GM06990 (cell line): ENCODE measurements at regions not wholly inside any gene's neighbourhood (a gene's known extent, or its start where the extent isn't known, plus 50 kb on each side); places are given as distances from the start of the nearest gene placed in this dataset.

ENCODE experiments used
- DNase-seq: peaks from one replicate; pipeline ENCODE4 v3.0.0-alpha.2; 2011; ENCODE audit not compliant: insufficient read length; ENCODE audit errors: extremely low read depth
- H3K27me3 ChIP-seq: replicated peaks from 2 replicates; pipeline ENCODE4 v1.6.0; 2011; ENCODE audit warnings: low read length; ENCODE audit not compliant: control insufficient read depth, insufficient read depth
- H3K36me3 ChIP-seq: 2 replicates; pipeline ENCODE4 v1.5.1; 2011; ENCODE audit warnings: low read length; ENCODE audit not compliant: control insufficient read depth, insufficient read depth
- H3K4me3 ChIP-seq: replicated peaks from 2 replicates; pipeline ENCODE4 v1.5.1; 2011; ENCODE audit warnings: low read depth, mild to moderate bottlenecking, control low read depth, low read length
- TF ChIP-seq, protein P1 (sequence below): IDR thresholded peaks from 2 replicates; pipeline ENCODE4 v1.5.1; 2011; ENCODE audit warnings: low read length, control low read depth, mild to moderate bottlenecking, inconsistent platforms; ENCODE audit not compliant: insufficient read depth, poor library complexity, severe bottlenecking

DNA sequence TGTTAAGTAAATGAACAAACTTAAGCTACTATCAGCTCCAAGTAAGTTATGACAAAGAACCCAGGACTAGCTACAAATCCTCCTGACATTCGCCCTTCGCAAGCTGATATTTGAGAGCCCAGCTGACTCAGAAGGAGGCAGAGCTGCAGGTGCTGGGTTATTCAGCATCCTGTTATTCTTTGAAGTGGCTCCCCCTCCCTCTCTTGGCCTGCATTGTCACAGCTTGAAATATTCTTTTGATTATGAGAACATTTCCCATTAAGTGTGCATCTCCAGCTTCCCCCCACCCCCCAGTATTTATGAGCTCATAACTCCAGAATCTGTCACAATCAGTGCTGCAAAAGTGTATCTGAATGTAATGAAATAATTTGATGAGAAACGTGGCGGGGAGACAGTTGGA lies 78.8 kb upstream of the RALY start:
- no peak overlapping the region for H3K4me3 ChIP-seq
- no peaks in the 10 kb centered on the region for H3K36me3 ChIP-seq
- TF ChIP-seq, protein P1, sequence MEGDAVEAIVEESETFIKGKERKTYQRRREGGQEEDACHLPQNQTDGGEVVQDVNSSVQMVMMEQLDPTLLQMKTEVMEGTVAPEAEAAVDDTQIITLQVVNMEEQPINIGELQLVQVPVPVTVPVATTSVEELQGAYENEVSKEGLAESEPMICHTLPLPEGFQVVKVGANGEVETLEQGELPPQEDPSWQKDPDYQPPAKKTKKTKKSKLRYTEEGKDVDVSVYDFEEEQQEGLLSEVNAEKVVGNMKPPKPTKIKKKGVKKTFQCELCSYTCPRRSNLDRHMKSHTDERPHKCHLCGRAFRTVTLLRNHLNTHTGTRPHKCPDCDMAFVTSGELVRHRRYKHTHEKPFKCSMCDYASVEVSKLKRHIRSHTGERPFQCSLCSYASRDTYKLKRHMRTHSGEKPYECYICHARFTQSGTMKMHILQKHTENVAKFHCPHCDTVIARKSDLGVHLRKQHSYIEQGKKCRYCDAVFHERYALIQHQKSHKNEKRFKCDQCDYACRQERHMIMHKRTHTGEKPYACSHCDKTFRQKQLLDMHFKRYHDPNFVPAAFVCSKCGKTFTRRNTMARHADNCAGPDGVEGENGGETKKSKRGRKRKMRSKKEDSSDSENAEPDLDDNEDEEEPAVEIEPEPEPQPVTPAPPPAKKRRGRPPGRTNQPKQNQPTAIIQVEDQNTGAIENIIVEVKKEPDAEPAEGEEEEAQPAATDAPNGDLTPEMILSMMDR, result peak; percentile 26
- no peak for DNase-seq
- no peaks in the 10 kb centered on the region for H3K27me3 ChIP-seq

GRCh38 chr20:33915726-33916331 lies 77.9 kb upstream of the RALY start:
- H3K27me3 ChIP-seq, result no peaks in the 10 kb centered on the region
- no peaks in the 10 kb centered on the region for H3K36me3 ChIP-seq
- DNase-seq, result no peak
- H3K4me3 ChIP-seq, result no peak overlapping the region
- TF ChIP-seq, protein P1, result peak; percentile 84

- DNase-seq, result no peak
- no peak overlapping the region for H3K4me3 ChIP-seq
- no peaks in the 10 kb centered on the region for H3K27me3 ChIP-seq
- TF ChIP-seq, protein P1, result no peak
- no peaks in the 10 kb centered on the region for H3K36me3 ChIP-seq
These were observed 76.9 kb upstream of the RALY start for GRCh38 chr20:33916768-33917167.

DNA sequence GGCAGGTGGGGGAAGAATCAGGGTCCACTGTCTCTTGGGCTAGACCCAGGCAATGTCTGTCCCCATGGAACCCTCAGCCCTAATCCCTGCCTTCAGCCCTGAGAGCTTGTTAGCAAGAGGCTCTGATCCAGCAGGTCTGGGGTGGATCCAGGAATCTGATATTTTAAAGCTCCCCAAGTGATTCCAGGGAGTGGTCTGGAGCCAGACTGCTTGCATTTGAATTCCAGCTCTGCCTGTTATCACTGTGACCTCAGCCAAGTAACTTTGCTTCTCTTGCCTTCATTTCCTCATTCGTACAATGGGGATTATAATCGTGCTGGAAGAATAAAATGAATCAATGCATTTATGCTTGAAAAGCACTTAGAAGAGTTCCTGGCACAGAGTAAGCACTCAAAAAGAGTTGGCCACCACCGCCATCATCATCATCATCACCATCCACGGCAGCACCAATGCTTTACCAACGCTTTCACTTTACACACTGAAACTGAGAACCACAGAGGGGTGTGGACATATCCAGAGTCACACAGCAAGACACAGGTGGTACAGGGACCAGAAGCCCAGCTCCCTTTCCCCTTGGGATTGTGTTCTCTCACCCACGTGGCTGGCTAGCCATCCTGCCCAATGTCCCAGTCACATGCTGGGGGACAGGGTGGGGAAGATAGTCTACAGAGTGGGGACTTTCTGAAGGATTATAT lies 75.7 kb upstream of the RALY start:
- no peaks in the 10 kb centered on the region for H3K27me3 ChIP-seq

DNA sequence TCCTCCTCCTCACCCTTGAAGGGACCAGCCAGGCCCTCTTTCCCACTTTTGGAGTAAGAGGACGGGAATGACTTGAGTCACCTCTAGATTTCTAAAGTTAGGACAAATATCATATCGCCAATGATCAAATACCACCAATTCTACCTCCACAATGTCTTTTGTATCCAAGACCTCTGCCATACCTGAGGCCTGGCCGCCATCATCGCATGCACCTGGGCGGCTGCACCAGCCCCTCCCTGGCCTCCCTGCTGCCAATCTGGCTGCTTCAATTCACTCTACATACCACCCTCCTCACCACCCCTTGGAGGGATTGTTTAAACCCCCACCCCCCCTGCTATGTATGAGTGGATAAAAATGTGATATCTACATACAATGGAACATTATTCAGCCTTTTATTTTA lies 75.0 kb upstream of the RALY start:
- Histone ChIP-seq H3K36me3 (no peaks in the 10 kb centered on the region), H3K4me3 (no peak overlapping the region), H3K27me3 (no peaks in the 10 kb centered on the region)
- TF ChIP-seq, protein P1, result no peak
- DNase-seq, result no peak

More for the DNA sequence above, 75.7 kb upstream of the RALY start:
- TF ChIP-seq, protein P1, result no peak
- H3K4me3 ChIP-seq, result no peak overlapping the region
- no peak for DNase-seq
- H3K36me3 ChIP-seq, result no peaks in the 10 kb centered on the region
